H1 (cell line): ENCODE measurements at regions not wholly inside any gene's neighbourhood (a gene's known extent, or its start where the extent isn't known, plus 50 kb on each side); places are given as distances from the start of the nearest gene placed in this dataset.

ENCODE experiments used
- EGR1 ChIP-seq: IDR thresholded peaks from 2 replicates; pipeline ENCODE4 v1.6.1; 2011; ENCODE audit warnings: low read depth, low read length, borderline replicate concordance
- FOSL1 ChIP-seq: IDR thresholded peaks from 2 replicates; pipeline ENCODE4 v1.6.1; 2011; ENCODE audit warnings: mild to moderate bottlenecking, low read depth, low read length, moderate library complexity; ENCODE audit not compliant: insufficient read depth
- SAP30 ChIP-seq: fragments of 300-600 bp; sonication (generic); IDR thresholded peaks from 2 replicates; pipeline ENCODE4 v1.7.1; 2012; ENCODE audit warnings: low read length, moderate library complexity, mild to moderate bottlenecking, inconsistent platforms; ENCODE audit not compliant: insufficient read depth, insufficient replicate concordance
- SIRT6 ChIP-seq: IDR thresholded peaks from one replicate; pipeline ENCODE4 v1.7.1; 2012; ENCODE audit warnings: low read length, inconsistent platforms
- TCF12 ChIP-seq: IDR thresholded peaks from 2 replicates; pipeline ENCODE4 v1.6.1; 2011; ENCODE audit warnings: low read depth, mild to moderate bottlenecking, low read length

DNA sequence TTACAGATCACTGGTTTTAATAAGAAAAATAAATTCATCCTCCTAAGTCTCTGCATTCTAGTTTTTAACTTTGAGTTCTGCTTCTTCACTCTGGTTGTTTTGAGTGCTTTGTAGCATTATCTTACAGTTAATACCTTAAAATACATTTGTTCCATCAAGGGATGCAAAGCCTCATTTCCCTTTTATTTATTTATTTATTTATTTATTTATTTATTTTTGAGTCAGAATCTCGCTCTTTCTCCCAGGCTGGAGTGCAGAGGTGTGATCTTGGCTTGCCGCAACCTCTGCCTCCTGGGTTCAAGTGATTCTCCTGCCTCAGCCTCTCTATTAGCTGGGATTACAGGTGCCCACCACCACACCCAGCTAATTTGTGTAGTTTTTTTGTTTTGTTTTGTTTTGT lies 147.8 kb downstream of the ZNF326 start (continued):
- TF ChIP-seq TCF12 (no peak), FOSL1 (no peak), SAP30 (no peak), SIRT6 (no peak), EGR1 (no peak)
